ENCODE measurements at regions not wholly inside any gene's neighbourhood (a gene's known extent, or its start where the extent isn't known, plus 50 kb on each side); places are given as distances from the start of the nearest gene placed in this dataset.

GRCh38 chr1:208931936-208932335 is 651.6 kb upstream of the CAMK1G start:
- TF ChIP-seq, protein P1, sequence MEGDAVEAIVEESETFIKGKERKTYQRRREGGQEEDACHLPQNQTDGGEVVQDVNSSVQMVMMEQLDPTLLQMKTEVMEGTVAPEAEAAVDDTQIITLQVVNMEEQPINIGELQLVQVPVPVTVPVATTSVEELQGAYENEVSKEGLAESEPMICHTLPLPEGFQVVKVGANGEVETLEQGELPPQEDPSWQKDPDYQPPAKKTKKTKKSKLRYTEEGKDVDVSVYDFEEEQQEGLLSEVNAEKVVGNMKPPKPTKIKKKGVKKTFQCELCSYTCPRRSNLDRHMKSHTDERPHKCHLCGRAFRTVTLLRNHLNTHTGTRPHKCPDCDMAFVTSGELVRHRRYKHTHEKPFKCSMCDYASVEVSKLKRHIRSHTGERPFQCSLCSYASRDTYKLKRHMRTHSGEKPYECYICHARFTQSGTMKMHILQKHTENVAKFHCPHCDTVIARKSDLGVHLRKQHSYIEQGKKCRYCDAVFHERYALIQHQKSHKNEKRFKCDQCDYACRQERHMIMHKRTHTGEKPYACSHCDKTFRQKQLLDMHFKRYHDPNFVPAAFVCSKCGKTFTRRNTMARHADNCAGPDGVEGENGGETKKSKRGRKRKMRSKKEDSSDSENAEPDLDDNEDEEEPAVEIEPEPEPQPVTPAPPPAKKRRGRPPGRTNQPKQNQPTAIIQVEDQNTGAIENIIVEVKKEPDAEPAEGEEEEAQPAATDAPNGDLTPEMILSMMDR (IDR thresholded peaks at IDR 0.05): no peak
- TF ChIP-seq POLR2A (IDR thresholded peaks at IDR 0.05) (no peak), EP300 (IDR thresholded peaks at IDR 0.05) (no peak)
